Ovary (tissue), 7 donors: ENCODE measurements at regions not wholly inside any gene's neighbourhood (a gene's known extent, or its start where the extent isn't known, plus 50 kb on each side); places are given as distances from the start of the nearest gene placed in this dataset.

Experiments
- DNase-seq, 5 donors: peaks; one replicate each; pipeline ENCODE4 v3.0.0-alpha.2; 2019 to 2020
- H3K27ac ChIP-seq, 2 donors: fragments of 200-600 bp; one replicate each; pipeline versions ENCODE4 v1.5.1 to v1.8.0; 2019 to 2022
- H3K27me3 ChIP-seq: fragments of 200-600 bp; one replicate; pipeline ENCODE4 v1.8.0; 2022
- H3K36me3 ChIP-seq: fragments of 200-600 bp; sonication (generic); one replicate; pipeline ENCODE4 v1.5.1; 2019
- H3K4me1 ChIP-seq: one replicate; pipeline ENCODE4 v1.8.1; 2013; ENCODE audit warnings: mild to moderate bottlenecking, moderate library complexity; ENCODE audit not compliant: insufficient read depth
- H3K4me3 ChIP-seq: fragments of 200-600 bp; sonication (generic); one replicate; pipeline ENCODE4 v1.5.1; 2017
- H3K9me3 ChIP-seq, 2 donors: fragments of 200-600 bp in 1 of 2; sonication (generic) in 1 of 2; one replicate each; pipeline versions ENCODE4 v1.5.1 to v1.8.1; 2013 to 2019; ENCODE audit warnings: mild to moderate bottlenecking in 1 of 2, moderate library complexity in 1 of 2
- EP300 ChIP-seq: sonication (generic); formaldehyde crosslinking; IDR thresholded peaks from one replicate; pipeline ENCODE4 v1.6.1; 2017; ENCODE audit warnings: antibody characterized with exemption
- POLR2A ChIP-seq: fragments of 450-650 bp; IDR thresholded peaks from one replicate; pipeline ENCODE4 v1.6.1; 2017; ENCODE audit warnings: antibody characterized with exemption, mild to moderate bottlenecking, moderate library complexity
- WGBS, 3 donors: extraction: QIAGEN DNeasy Blood & Tissue Kit in 1 of 3; methylation state at CpG; one replicate each; pipeline versions ENCODE4 v1.1.5 to v1.1.7; 2013 to 2017; 5-methylcytosine and 5-hydroxymethylcytosine counted together
- intact Hi-C, 4 donors: fragments of 100-400 bp; cut with DNase I; formaldehyde crosslinking; loops; one replicate each; pipeline versions ENCODE4 v1.11.0 to v1.15.1; 2022 to 2023
- TF ChIP-seq, protein P1 (sequence below), 3 donors: fragments of 450-650 bp in 2 of 3; fragments of 200-600 bp in 1 of 3; IDR thresholded peaks; one replicate each; pipeline versions ENCODE4 v1.5.1 to v1.8.0; 2016 to 2022; ENCODE audit warnings: antibody characterized with exemption in 3 of 3, mild to moderate bottlenecking in 1 of 3
- donor health status: DM: no; HTN: no; CAD: no; lungs with moderate emphysema.
- donor health status: DM: no; HTN: no; CAD: no.
- donor health status: Bipolar disorder and iron deficiency.
- donor health status: DM: no; HTN: no; CAD: no.
- donor health status: DM: yes; HTN: yes; CAD: no.

DNA sequence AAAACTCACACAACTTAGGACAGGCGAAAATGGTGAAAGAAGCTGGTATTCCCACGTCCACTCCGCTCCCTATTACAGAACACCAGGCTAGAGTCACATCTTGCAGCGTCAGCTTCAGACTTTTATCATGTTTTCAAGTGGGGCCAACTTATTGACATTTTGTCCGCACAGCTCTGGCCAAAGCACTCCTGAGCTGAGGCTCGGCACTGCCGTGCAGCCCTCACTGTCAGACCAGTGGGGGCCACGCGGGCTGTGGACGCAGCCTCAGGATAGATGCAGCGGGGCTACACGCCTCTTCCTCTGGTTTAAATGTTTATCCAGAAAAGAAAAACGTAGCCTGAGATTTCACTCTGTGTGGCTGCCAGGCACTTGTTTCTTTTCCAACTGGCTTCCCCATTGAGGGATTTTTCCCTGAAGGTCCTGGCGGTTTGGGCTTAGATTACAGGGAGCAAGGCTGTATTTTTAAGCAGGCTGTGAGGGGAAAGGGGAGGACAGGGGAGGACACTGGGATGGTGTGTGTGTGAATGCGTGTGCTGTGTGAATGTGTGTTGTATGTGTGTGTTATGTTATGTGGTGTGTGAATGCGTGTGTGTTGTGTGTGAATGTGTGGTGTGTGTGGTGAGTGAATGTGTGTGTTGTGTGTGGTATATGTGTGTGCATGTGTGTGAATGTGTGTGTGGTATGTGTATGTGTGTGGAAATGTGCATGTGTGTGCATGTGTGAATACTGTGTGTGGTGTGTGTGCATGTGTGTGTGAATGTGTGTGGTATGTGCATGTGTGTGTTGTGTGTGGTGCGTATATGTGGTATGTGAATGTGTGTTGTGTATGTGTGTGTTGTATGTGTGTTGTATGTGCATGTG lies 267.6 kb downstream of the DCDC2C start:
- intact Hi-C loops: no loop called here
- no peak overlapping the region for H3K27ac ChIP-seq
- H3K36me3 ChIP-seq: no peaks in the 10 kb centered on the region
- no peak overlapping the region for H3K4me3 ChIP-seq
- TF ChIP-seq POLR2A (no peak), EP300 (no peak)
- TF ChIP-seq, protein P1, sequence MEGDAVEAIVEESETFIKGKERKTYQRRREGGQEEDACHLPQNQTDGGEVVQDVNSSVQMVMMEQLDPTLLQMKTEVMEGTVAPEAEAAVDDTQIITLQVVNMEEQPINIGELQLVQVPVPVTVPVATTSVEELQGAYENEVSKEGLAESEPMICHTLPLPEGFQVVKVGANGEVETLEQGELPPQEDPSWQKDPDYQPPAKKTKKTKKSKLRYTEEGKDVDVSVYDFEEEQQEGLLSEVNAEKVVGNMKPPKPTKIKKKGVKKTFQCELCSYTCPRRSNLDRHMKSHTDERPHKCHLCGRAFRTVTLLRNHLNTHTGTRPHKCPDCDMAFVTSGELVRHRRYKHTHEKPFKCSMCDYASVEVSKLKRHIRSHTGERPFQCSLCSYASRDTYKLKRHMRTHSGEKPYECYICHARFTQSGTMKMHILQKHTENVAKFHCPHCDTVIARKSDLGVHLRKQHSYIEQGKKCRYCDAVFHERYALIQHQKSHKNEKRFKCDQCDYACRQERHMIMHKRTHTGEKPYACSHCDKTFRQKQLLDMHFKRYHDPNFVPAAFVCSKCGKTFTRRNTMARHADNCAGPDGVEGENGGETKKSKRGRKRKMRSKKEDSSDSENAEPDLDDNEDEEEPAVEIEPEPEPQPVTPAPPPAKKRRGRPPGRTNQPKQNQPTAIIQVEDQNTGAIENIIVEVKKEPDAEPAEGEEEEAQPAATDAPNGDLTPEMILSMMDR (IDR thresholded peaks at IDR 0.05): no peak
- 30 to 47% (median 38%) methylated on average over 17 of the region's 17 CpGs for WGBS, 3 donors
- H3K4me1 ChIP-seq: no peaks in the 10 kb centered on the region
- DNase-seq: no peak
- H3K27me3 ChIP-seq: no peaks in the 10 kb centered on the region
- no peaks in the 10 kb centered on the region for H3K9me3 ChIP-seq

GRCh38 chr2:3971652-3972192 lies 268.3 kb downstream of the DCDC2C start:
- no peaks in the 10 kb centered on the region for H3K9me3 ChIP-seq
- H3K4me1 ChIP-seq: no peaks in the 10 kb centered on the region
- H3K27ac ChIP-seq: no peak overlapping the region
- intact Hi-C loops: no loop called here
- H3K4me3 ChIP-seq: no peak overlapping the region
- no peaks in the 10 kb centered on the region for H3K36me3 ChIP-seq
- DNase-seq: no peak
- WGBS, 3 donors: 90 to 96% (median 91%) methylated on average over 4 of the region's 4 CpGs
- TF ChIP-seq POLR2A: no peak
- TF ChIP-seq EP300: no peak
- TF ChIP-seq, protein P1 (IDR thresholded peaks at IDR 0.05): no peak
- no peaks in the 10 kb centered on the region for H3K27me3 ChIP-seq

GRCh38 chr2:3972377-3972776 lies 269.0 kb downstream of the DCDC2C start:
- H3K36me3 ChIP-seq: no peaks in the 10 kb centered on the region
- 75 to 86% (median 81%) methylated on average over 9 of the region's 9 CpGs for WGBS, 3 donors

GRCh38 chr2:3974765-3975164 lies 271.4 kb downstream of the DCDC2C start:
- no peak overlapping the region for H3K4me3 ChIP-seq
- intact Hi-C loops: no loop called here
- TF ChIP-seq, protein P1 (IDR thresholded peaks at IDR 0.05): no peak
- TF ChIP-seq POLR2A: no peak
- TF ChIP-seq EP300: no peak
- no peak overlapping the region for H3K27ac ChIP-seq
- H3K4me1 ChIP-seq: no peaks in the 10 kb centered on the region
- DNase-seq: no peak
- no peaks in the 10 kb centered on the region for H3K27me3 ChIP-seq
- no peaks in the 10 kb centered on the region for H3K9me3 ChIP-seq
- no peaks in the 10 kb centered on the region for H3K36me3 ChIP-seq
- WGBS, 3 donors: 70 to 78% (median 76%) methylated on average over 3 of the region's 3 CpGs

More at GRCh38 chr2:3972377-3972776, 269.0 kb downstream of the DCDC2C start:
- no peaks in the 10 kb centered on the region for H3K27me3 ChIP-seq
- H3K4me1 ChIP-seq: no peaks in the 10 kb centered on the region
- intact Hi-C loops: no loop called here
- no peak for TF ChIP-seq EP300
- TF ChIP-seq POLR2A: no peak
- TF ChIP-seq, protein P1 (IDR thresholded peaks at IDR 0.05): no peak
- no peaks in the 10 kb centered on the region for H3K9me3 ChIP-seq
- H3K4me3 ChIP-seq: no peak overlapping the region
- no peak for DNase-seq
- no peak overlapping the region for H3K27ac ChIP-seq
